Erythroblast (primary cell): ENCODE measurements at regions not wholly inside any gene's neighbourhood (a gene's known extent, or its start where the extent isn't known, plus 50 kb on each side); places are given as distances from the start of the nearest gene placed in this dataset.

Experiments used
- GATA1 ChIP-seq: IDR thresholded peaks from 2 replicates; pipeline ENCODE4 v1.6.1; 2011; ENCODE audit warnings: low read depth, mild to moderate bottlenecking, control low read depth, low read length, moderate library complexity
- POLR2A ChIP-seq: IDR thresholded peaks from 2 replicates; pipeline ENCODE4 v1.6.1; 2011; ENCODE audit warnings: mild to moderate bottlenecking, low read length

GRCh38 chr12:124389138-124389724 lies 94.3 kb downstream of the RFLNA start:
- TF ChIP-seq POLR2A: no peak
- TF ChIP-seq GATA1: no peak
